ENCODE measurements at regions not wholly inside any gene's neighbourhood (a gene's known extent, or its start where the extent isn't known, plus 50 kb on each side); places are given as distances from the start of the nearest gene placed in this dataset.

DNA sequence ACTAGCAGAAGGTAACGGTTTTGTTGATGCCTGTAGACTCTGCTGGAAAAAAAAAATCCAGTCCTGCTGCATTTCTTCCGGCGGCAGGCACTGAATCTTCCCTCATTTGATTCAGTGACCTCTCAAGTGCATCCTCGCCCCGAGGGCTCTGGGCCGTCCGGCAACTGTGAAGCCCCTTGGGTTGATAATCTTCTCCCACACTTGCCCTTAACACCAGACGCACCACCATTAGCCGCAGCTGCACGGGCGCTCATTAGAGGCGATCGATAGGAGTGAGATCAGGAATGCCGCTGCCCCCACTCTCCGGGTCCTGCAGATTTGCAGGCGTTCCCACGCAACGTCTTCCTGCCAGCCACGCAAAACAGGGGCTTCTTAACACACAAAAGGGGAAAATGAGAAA, 200.0 kb upstream of the MKI67 start:
- intact Hi-C loops (cut with DNase I), result loop anchor here in 1 of 2 donors (10.0 kb wide), 1 partner anchor 199 kb away; no protein-coding TSS in a partner anchor
- no peak for TF ChIP-seq CTCF (IDR thresholded peaks at IDR 0.05)
- TF ChIP-seq POLR2A (IDR thresholded peaks at IDR 0.05), result no peak
- 76% methylated on average over 12 of the region's 19 CpGs for WGBS (ENCODE audit: insufficient coverage, low coverage, low lambda C conversion rate, missing lambda C conversion rate)
- H3K27me3 ChIP-seq, result no peaks in the 10 kb centered on the region
- no peaks in the 10 kb centered on the region for H3K4me1 ChIP-seq
- no peak overlapping the region for H3K27ac ChIP-seq
- no peak for ATAC-seq
- H3K36me3 ChIP-seq, result no peaks in the 10 kb centered on the region
- DNase-seq, result no peak
- H3K9me3 ChIP-seq, result no peaks in the 10 kb centered on the region
- H3K4me3 ChIP-seq, result no peak overlapping the region

DNA sequence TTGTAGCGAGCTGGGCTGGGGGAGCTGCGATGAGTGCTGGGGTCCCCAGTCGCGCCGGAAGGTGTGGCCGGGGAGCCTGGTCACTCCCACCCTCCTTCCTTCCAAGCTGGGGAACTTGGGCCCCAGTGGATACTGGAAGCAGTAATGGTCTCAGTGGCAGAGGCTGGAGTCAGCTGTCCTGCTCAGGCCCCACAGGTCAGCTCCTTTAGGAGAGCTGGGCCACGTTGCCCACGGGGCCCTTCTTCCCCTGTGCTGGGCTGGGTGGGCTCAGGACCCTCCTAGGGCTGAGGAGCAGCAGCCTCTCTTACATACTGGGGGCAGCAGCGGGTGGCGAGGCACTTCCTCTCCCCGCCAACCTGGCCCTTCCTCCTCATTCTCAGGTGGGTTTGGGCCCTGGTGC, 200.6 kb upstream of the MKI67 start:
- ATAC-seq, result no peak
- intact Hi-C loops (cut with DNase I), result loop anchor here in 1 of 2 donors (10.0 kb wide), 1 partner anchor 198 kb away; no protein-coding TSS in a partner anchor

GRCh38 chr10:128336401-128336800, 210.2 kb upstream of the MKI67 start:
- Histone ChIP-seq H3K9me3 (no peaks in the 10 kb centered on the region), H3K4me3 (no peak overlapping the region), H3K27me3 (no peaks in the 10 kb centered on the region), H3K36me3 (no peaks in the 10 kb centered on the region), H3K4me1 (no peaks in the 10 kb centered on the region), H3K27ac (no peak overlapping the region)
- TF ChIP-seq CTCF (IDR thresholded peaks at IDR 0.05) (no peak), POLR2A (IDR thresholded peaks at IDR 0.05) (no peak)
- intact Hi-C loops (cut with DNase I), result no loop called here
- ATAC-seq (no peak), DNase-seq (no peak)
- 35% methylated on average over 6 of the region's 6 CpGs for WGBS (ENCODE audit: insufficient coverage, low coverage, low lambda C conversion rate, missing lambda C conversion rate)

More for the DNA sequence above, 200.6 kb upstream of the MKI67 start:
- no peaks in the 10 kb centered on the region for H3K4me1 ChIP-seq
- DNase-seq, result no peak
- H3K4me3 ChIP-seq, result no peak overlapping the region
- no peaks in the 10 kb centered on the region for H3K36me3 ChIP-seq
- no peaks in the 10 kb centered on the region for H3K9me3 ChIP-seq
- H3K27me3 ChIP-seq, result no peaks in the 10 kb centered on the region
- WGBS (ENCODE audit: insufficient coverage, low coverage, low lambda C conversion rate, missing lambda C conversion rate), result 66% methylated on average over 2 of the region's 11 CpGs
- no peak for TF ChIP-seq CTCF (IDR thresholded peaks at IDR 0.05)
- TF ChIP-seq POLR2A (IDR thresholded peaks at IDR 0.05), result no peak
- H3K27ac ChIP-seq, result no peak overlapping the region

- Histone ChIP-seq H3K9me3 (no peaks in the 10 kb centered on the region), H3K36me3 (no peaks in the 10 kb centered on the region), H3K4me1 (no peaks in the 10 kb centered on the region), H3K27me3 (no peaks in the 10 kb centered on the region), H3K4me3 (no peak overlapping the region), H3K27ac (no peak overlapping the region)
- intact Hi-C loops (cut with DNase I), result no loop called here
- no peak for TF ChIP-seq POLR2A (IDR thresholded peaks at IDR 0.05)
- TF ChIP-seq CTCF (IDR thresholded peaks at IDR 0.05), result no peak
- WGBS (ENCODE audit: insufficient coverage, low coverage, low lambda C conversion rate, missing lambda C conversion rate), result 50% methylated on average over 6 of the region's 7 CpGs
- ATAC-seq (no peak), DNase-seq (no peak)
These were observed 211.7 kb upstream of the MKI67 start for GRCh38 chr10:128337860-128338378.

- intact Hi-C loops (cut with DNase I), result no loop called here
- no peaks in the 10 kb centered on the region for H3K4me1 ChIP-seq
- H3K27me3 ChIP-seq, result no peaks in the 10 kb centered on the region
- H3K36me3 ChIP-seq, result no peaks in the 10 kb centered on the region
- H3K27ac ChIP-seq, result no peak overlapping the region
- TF ChIP-seq POLR2A (IDR thresholded peaks at IDR 0.05), result no peak
- no peak for TF ChIP-seq CTCF (IDR thresholded peaks at IDR 0.05)
- DNase-seq (no peak), ATAC-seq (no peak)
- no peaks in the 10 kb centered on the region for H3K9me3 ChIP-seq
- WGBS (ENCODE audit: insufficient coverage, low coverage, low lambda C conversion rate, missing lambda C conversion rate), result 40% methylated on average over 3 of the region's 3 CpGs
- H3K4me3 ChIP-seq, result no peak overlapping the region
These were observed 212.7 kb upstream of the MKI67 start for GRCh38 chr10:128338951-128339350.
